Right lobe of liver (tissue), 4 donors: ENCODE measurements at regions not wholly inside any gene's neighbourhood (a gene's known extent, or its start where the extent isn't known, plus 50 kb on each side); places are given as distances from the start of the nearest gene placed in this dataset.

ENCODE experiments used
- CTCF ChIP-seq, 4 donors: fragments of 200-600 bp in 3 of 4; fragments of 450-650 bp in 1 of 4; IDR thresholded peaks; one replicate each; pipeline versions ENCODE4 v1.5.1 to v1.8.0; 2016 to 2022; ENCODE audit warnings: antibody characterized with exemption in 4 of 4, mild to moderate bottlenecking in 2 of 4
- POLR2A ChIP-seq: fragments of 450-650 bp; IDR thresholded peaks from one replicate; pipeline ENCODE4 v1.6.1; 2017; ENCODE audit warnings: antibody characterized with exemption, mild to moderate bottlenecking
- donor health status: DM: no; HTN: no; CAD: no.
- donor health status: DM: no; HTN: no; CAD: no.
- donor health status: DM: no; HTN: yes; CAD: no.

DNA sequence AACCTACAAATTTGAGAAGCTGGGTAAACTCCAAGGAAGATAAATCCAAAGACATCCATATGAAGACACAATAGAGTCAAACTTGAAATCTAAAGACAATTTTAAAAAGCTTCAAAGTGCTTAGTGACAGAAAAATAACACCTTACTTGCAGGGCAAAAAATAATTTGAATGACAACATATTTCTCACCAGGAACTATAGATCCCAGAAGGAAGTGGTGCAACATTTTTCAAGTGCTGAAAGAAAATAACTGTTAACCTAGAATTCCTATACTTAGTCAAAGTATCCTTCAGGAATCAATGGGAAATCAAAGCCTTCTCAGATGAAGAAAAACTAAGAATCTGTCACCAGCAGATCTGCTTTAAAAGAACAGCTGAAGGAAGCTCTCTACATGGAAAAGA is 184.4 kb downstream of the HLX start:
- TF ChIP-seq CTCF (IDR thresholded peaks at IDR 0.05), result no peak
- no peak for TF ChIP-seq POLR2A
